ENCODE measurements at regions not wholly inside any gene's neighbourhood (a gene's known extent, or its start where the extent isn't known, plus 50 kb on each side); places are given as distances from the start of the nearest gene placed in this dataset.

GRCh38 chr21:15319727-15320126 is 254.9 kb upstream of the NRIP1 start:
- DNase-seq (no peak), ATAC-seq (no peak)
- no peak overlapping the region for H3K27ac ChIP-seq
- H3K27me3 ChIP-seq: no peaks in the 10 kb centered on the region
- TF ChIP-seq CTCF (IDR thresholded peaks at IDR 0.05): no peak
- H3K4me1 ChIP-seq: no peaks in the 10 kb centered on the region
- intact Hi-C loops (cut with DNase I): no loop called here
- no peak overlapping the region for H3K4me3 ChIP-seq
- no peaks in the 10 kb centered on the region for H3K9me3 ChIP-seq
- H3K36me3 ChIP-seq: no peaks in the 10 kb centered on the region

GRCh38 chr21:15324542-15324941 is 259.7 kb upstream of the NRIP1 start:
- H3K9me3 ChIP-seq: no peaks in the 10 kb centered on the region
- ATAC-seq: no peak
- no peaks in the 10 kb centered on the region for H3K4me1 ChIP-seq
- no peak for DNase-seq
- no peak for TF ChIP-seq CTCF (IDR thresholded peaks at IDR 0.05)
- no peaks in the 10 kb centered on the region for H3K36me3 ChIP-seq
- no peak overlapping the region for H3K4me3 ChIP-seq
- H3K27ac ChIP-seq: no peak overlapping the region
- H3K27me3 ChIP-seq: no peaks in the 10 kb centered on the region
- intact Hi-C loops (cut with DNase I): no loop called here

GRCh38 chr21:15326032-15326867 is 261.4 kb upstream of the NRIP1 start:
- no peaks in the 10 kb centered on the region for H3K27me3 ChIP-seq
- no peak for DNase-seq
- intact Hi-C loops (cut with DNase I): no loop called here
- no peaks in the 10 kb centered on the region for H3K36me3 ChIP-seq
- no peak overlapping the region for H3K4me3 ChIP-seq
- no peak for TF ChIP-seq CTCF (IDR thresholded peaks at IDR 0.05)
- H3K27ac ChIP-seq: no peak overlapping the region
- ATAC-seq: peak; percentile 39
- no peaks in the 10 kb centered on the region for H3K9me3 ChIP-seq
- H3K4me1 ChIP-seq: no peaks in the 10 kb centered on the region

GRCh38 chr21:15327637-15328265 is 263.0 kb upstream of the NRIP1 start:
- Histone ChIP-seq H3K27ac (no peak overlapping the region), H3K4me1 (no peaks in the 10 kb centered on the region), H3K36me3 (no peaks in the 10 kb centered on the region), H3K9me3 (no peaks in the 10 kb centered on the region), H3K4me3 (no peak overlapping the region), H3K27me3 (no peaks in the 10 kb centered on the region)
- ATAC-seq: peak; percentile 19
- DNase-seq: no peak
- intact Hi-C loops (cut with DNase I): no loop called here
- no peak for TF ChIP-seq CTCF (IDR thresholded peaks at IDR 0.05)

- H3K36me3 ChIP-seq: no peaks in the 10 kb centered on the region
- no peaks in the 10 kb centered on the region for H3K4me1 ChIP-seq
- H3K4me3 ChIP-seq: no peak overlapping the region
- intact Hi-C loops (cut with DNase I): no loop called here
- TF ChIP-seq CTCF (IDR thresholded peaks at IDR 0.05): no peak
- H3K27me3 ChIP-seq: no peaks in the 10 kb centered on the region
- ATAC-seq: no peak
- DNase-seq: no peak
- H3K27ac ChIP-seq: no peak overlapping the region
- no peaks in the 10 kb centered on the region for H3K9me3 ChIP-seq
Observed at GRCh38 chr21:15329191-15329590, 264.4 kb upstream of the NRIP1 start.
